Panc1 (cell line): ENCODE measurements at regions not wholly inside any gene's neighbourhood (a gene's known extent, or its start where the extent isn't known, plus 50 kb on each side); places are given as distances from the start of the nearest gene placed in this dataset.

Experiments
- ATAC-seq: fragments of 200-7000 bp; cut with Tn5 transposase; 2 replicates; pipeline ENCODE4 v1.9.1; 2020; ENCODE audit warnings: mild to moderate bottlenecking, moderate library complexity
- BruUV-seq: library from RNA; stranded (reverse); fragments of 400-500 nt; replicated peaks from 2 replicates; lab custom pipeline; 2021; lab: Mats Ljungman, UMichigan
- CTCF ChIA-PET: fragments of 300-600 bp; sonication (Branson Sonifier 250); formaldehyde crosslinking; loops from one replicate; lab custom pipeline; 2022; ENCODE audit warnings: antibody characterized with exemption; lab: Charles Lee
- POLR2A ChIA-PET: fragments of 300-600 bp; sonication (Branson Sonifier 250); formaldehyde crosslinking; loops from one replicate; lab custom pipeline; 2022; ENCODE audit warnings: antibody characterized with exemption; lab: Charles Lee
- DNase-seq: peaks from one replicate; pipeline ENCODE4 v3.0.0-alpha.2; 2010; ENCODE audit warnings: low read depth, low spot score
- H3K27ac ChIP-seq: 2 replicates; pipeline ENCODE4 v1.5.1; 2011; ENCODE audit warnings: mild to moderate bottlenecking, low read length, inconsistent platforms
- H3K27me3 ChIP-seq: fragments of 200-500 bp; sonication (Bioruptor generic); 2 replicates; pipeline ENCODE4 v1.6.0; 2014; ENCODE audit warnings: low read length, inconsistent platforms; ENCODE audit not compliant: control insufficient read depth, insufficient read depth
- H3K36me3 ChIP-seq: fragments of 200-500 bp; sonication (Bioruptor generic); 2 replicates; pipeline ENCODE4 v1.5.1; 2014; ENCODE audit warnings: inconsistent platforms, mild to moderate bottlenecking, low read length, moderate library complexity; ENCODE audit not compliant: control insufficient read depth, insufficient read depth
- H3K4me1 ChIP-seq: 2 replicates; pipeline ENCODE4 v1.5.1; 2011; ENCODE audit warnings: inconsistent platforms, mild to moderate bottlenecking, low read length, moderate library complexity; ENCODE audit not compliant: control insufficient read depth, insufficient read depth
- H3K4me3 ChIP-seq, 2 experiments: 2 replicates each; pipeline ENCODE4 v1.5.1; 2011 to 2012; ENCODE audit warnings: low read depth in 2 of 2, low read length in 2 of 2, mild to moderate bottlenecking in 2 of 2, inconsistent platforms in 1 of 2, moderate library complexity in 1 of 2
- H3K9me3 ChIP-seq: fragments of 200-500 bp; sonication (Bioruptor generic); 2 replicates; pipeline ENCODE4 v1.5.1; 2014; ENCODE audit warnings: low read depth, mild to moderate bottlenecking, inconsistent platforms, low read length, moderate library complexity; ENCODE audit not compliant: control insufficient read depth, insufficient read depth
- POLR2AphosphoS5 ChIP-seq: IDR thresholded peaks from 2 replicates; pipeline ENCODE4 v1.6.1; 2012; ENCODE audit warnings: mild to moderate bottlenecking, low read depth, low read length, moderate library complexity
- REST ChIP-seq, 2 experiments: IDR thresholded peaks; 2 replicates each; pipeline ENCODE4 v1.6.1; 2011 to 2012; ENCODE audit warnings: low read depth in 2 of 2, control low read depth in 1 of 2, low read length in 1 of 2, mild to moderate bottlenecking in 1 of 2, moderate library complexity in 1 of 2; ENCODE audit not compliant: insufficient read depth in 1 of 2
- SIN3A ChIP-seq: IDR thresholded peaks from 2 replicates; pipeline ENCODE4 v1.6.1; 2012; ENCODE audit warnings: low read depth, mild to moderate bottlenecking, low read length, moderate library complexity, borderline replicate concordance; ENCODE audit not compliant: insufficient read depth
- TCF7L2 ChIP-seq: IDR thresholded peaks from 2 replicates; pipeline ENCODE4 v1.6.1; 2011; ENCODE audit warnings: mild to moderate bottlenecking, low read depth, low read length, inconsistent platforms
- in situ Hi-C: cut with HindIII; loops from 2 replicates; pipeline ENCODE4 v1.10.0; 2016; ENCODE audit warnings: low sequenced_read_pairs, low pct_unique_long_range_greater_than_20kb
- intact Hi-C: fragments of 100-400 bp; cut with micrococcal nuclease; formaldehyde crosslinking; loops from one replicate; pipeline ENCODE4 v1.10.0; 2022; ENCODE audit not compliant: unreplicated experiment
- TF ChIP-seq, protein P1 (sequence below): fragments of 450-650 bp; IDR thresholded peaks from 2 replicates; pipeline ENCODE4 v1.5.1; 2017; ENCODE audit warnings: mild to moderate bottlenecking

GRCh38 chr1:5341471-5341870, 650.8 kb downstream of the NPHP4 start:
- H3K4me1 ChIP-seq: no peaks in the 10 kb centered on the region
- intact Hi-C loops: no loop called here
- CTCF ChIA-PET: no interaction called here
- POLR2A ChIA-PET: no interaction called here
- in situ Hi-C loops: no loop called here
- no peak overlapping the region for H3K27ac ChIP-seq
- no peaks in the 10 kb centered on the region for H3K36me3 ChIP-seq
- no peaks in the 10 kb centered on the region for H3K9me3 ChIP-seq
- BruUV-seq: no TSS peak
- peaks cover 2% of the 10 kb centered on the region; the same call in 1 of the 2 replicates for H3K27me3 ChIP-seq
- TF ChIP-seq POLR2AphosphoS5: no peak
- TF ChIP-seq, protein P1, sequence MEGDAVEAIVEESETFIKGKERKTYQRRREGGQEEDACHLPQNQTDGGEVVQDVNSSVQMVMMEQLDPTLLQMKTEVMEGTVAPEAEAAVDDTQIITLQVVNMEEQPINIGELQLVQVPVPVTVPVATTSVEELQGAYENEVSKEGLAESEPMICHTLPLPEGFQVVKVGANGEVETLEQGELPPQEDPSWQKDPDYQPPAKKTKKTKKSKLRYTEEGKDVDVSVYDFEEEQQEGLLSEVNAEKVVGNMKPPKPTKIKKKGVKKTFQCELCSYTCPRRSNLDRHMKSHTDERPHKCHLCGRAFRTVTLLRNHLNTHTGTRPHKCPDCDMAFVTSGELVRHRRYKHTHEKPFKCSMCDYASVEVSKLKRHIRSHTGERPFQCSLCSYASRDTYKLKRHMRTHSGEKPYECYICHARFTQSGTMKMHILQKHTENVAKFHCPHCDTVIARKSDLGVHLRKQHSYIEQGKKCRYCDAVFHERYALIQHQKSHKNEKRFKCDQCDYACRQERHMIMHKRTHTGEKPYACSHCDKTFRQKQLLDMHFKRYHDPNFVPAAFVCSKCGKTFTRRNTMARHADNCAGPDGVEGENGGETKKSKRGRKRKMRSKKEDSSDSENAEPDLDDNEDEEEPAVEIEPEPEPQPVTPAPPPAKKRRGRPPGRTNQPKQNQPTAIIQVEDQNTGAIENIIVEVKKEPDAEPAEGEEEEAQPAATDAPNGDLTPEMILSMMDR: no peak
- no peak for ATAC-seq
- H3K4me3 ChIP-seq: no peak overlapping the region
- no peak for DNase-seq

GRCh38 chr1:5340560-5341130, 651.6 kb downstream of the NPHP4 start:
- no TSS peak for BruUV-seq
- intact Hi-C loops: no loop called here
- TF ChIP-seq REST (IDR thresholded peaks at IDR 0.05; ENCODE audit: insufficient read depth in 1 of 2, low read depth in 2 of 2, low read length in 1 of 2) (no peak), SIN3A (no peak), TCF7L2 (no peak)
- POLR2A ChIA-PET: no interaction called here
- Histone ChIP-seq H3K27ac (no peak overlapping the region), H3K4me1 (no peaks in the 10 kb centered on the region), H3K36me3 (no peaks in the 10 kb centered on the region), H3K9me3 (no peaks in the 10 kb centered on the region), H3K4me3 (no peak overlapping the region), H3K27me3 (no peaks in the 10 kb centered on the region; the same call in 1 of the 2 replicates)
- in situ Hi-C loops: no loop called here
- CTCF ChIA-PET: no interaction called here
- no peak for DNase-seq
- ATAC-seq: no peak

DNA sequence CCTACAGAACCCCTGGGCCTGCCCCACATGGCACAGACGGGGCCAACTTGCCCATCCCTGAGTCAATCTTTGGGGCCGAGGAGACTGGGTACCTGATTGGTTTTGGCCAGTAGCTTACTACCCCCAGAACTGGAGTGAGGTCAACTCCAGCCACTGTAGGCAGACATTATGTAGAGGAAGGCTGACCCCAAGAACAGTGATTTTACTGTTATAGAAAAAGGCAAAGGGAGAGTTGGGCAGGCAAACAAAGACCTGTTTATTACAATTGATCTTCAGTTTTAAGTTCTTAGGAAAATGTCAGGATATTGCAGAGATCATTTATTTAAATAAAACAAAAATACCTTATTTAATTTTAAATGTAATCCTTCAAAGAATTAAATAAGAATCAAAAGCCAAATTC, 653.8 kb downstream of the NPHP4 start:
- ChIA-PET CTCF (no interaction called here), POLR2A (no interaction called here)
- Histone ChIP-seq H3K4me1 (no peaks in the 10 kb centered on the region), H3K36me3 (no peaks in the 10 kb centered on the region), H3K27ac (no peak overlapping the region), H3K27me3 (no peaks in the 10 kb centered on the region; the same call in 1 of the 2 replicates), H3K9me3 (no peaks in the 10 kb centered on the region), H3K4me3 (no peak overlapping the region)
- intact Hi-C loops: no loop called here
- in situ Hi-C loops: no loop called here
- TF ChIP-seq POLR2AphosphoS5 (no peak), TCF7L2 (no peak)
- TF ChIP-seq, protein P1: no peak
- DNase-seq (no peak), ATAC-seq (no peak)
- BruUV-seq: no TSS peak
